ENCODE measurements at regions not wholly inside any gene's neighbourhood (a gene's known extent, or its start where the extent isn't known, plus 50 kb on each side); places are given as distances from the start of the nearest gene placed in this dataset.

GRCh38 chr12:90611048-90611447 is 343.9 kb downstream of the CCER1 start:
- no peak for TF ChIP-seq CTCF (IDR thresholded peaks at IDR 0.05; ENCODE audit: borderline replicate concordance, extremely low read depth, low read length, poor library complexity, severe bottlenecking)
- TF ChIP-seq EZH2 (IDR thresholded peaks at IDR 0.05; ENCODE audit: borderline replicate concordance, low read depth, low read length, severe bottlenecking), result no peak
- no peak overlapping the region for H3K4me3 ChIP-seq (ENCODE audit: low read depth in 1 of 2, low read length in 2 of 2)
- no peaks in the 10 kb centered on the region for H4K20me1 ChIP-seq (ENCODE audit: insufficient read depth, low read length)
- H3K27me3 ChIP-seq (ENCODE audit: insufficient read depth, low read length, poor library complexity), result no peaks in the 10 kb centered on the region
- H3K36me3 ChIP-seq (ENCODE audit: insufficient read depth, low read length), result no peaks in the 10 kb centered on the region
- ATAC-seq (ENCODE audit: insufficient read depth, low read depth), result no peak
- DNase-seq, result no peak
- no peak overlapping the region for H3K4me2 ChIP-seq (ENCODE audit: insufficient read depth, low read length)
- H3K79me2 ChIP-seq (ENCODE audit: insufficient read depth, low read length), result no peaks in the 10 kb centered on the region
- no peak overlapping the region for H2AFZ ChIP-seq (ENCODE audit: low read depth, low read length)
- no peaks in the 10 kb centered on the region for H3K4me1 ChIP-seq (ENCODE audit: insufficient read depth, low read length)
- no peak overlapping the region for H3K9ac ChIP-seq (ENCODE audit: low read depth, low read length)
- H3K27ac ChIP-seq (ENCODE audit: low read length), result no peak overlapping the region
- no peaks in the 10 kb centered on the region for H3K9me3 ChIP-seq (ENCODE audit: insufficient read depth, low read length, severe bottlenecking)

GRCh38 chr12:90593596-90594295 is 361.2 kb downstream of the CCER1 start:
- H3K9me3 ChIP-seq (ENCODE audit: insufficient read depth, low read length, severe bottlenecking), result no peaks in the 10 kb centered on the region
- no peak for TF ChIP-seq EZH2 (IDR thresholded peaks at IDR 0.05; ENCODE audit: borderline replicate concordance, low read depth, low read length, severe bottlenecking)
- no peak for TF ChIP-seq CTCF (IDR thresholded peaks at IDR 0.05; ENCODE audit: borderline replicate concordance, extremely low read depth, low read length, poor library complexity, severe bottlenecking)
- H3K27ac ChIP-seq (ENCODE audit: low read length), result no peak overlapping the region
- no peak overlapping the region for H3K4me3 ChIP-seq (ENCODE audit: low read depth in 1 of 2, low read length in 2 of 2)
- H2AFZ ChIP-seq (ENCODE audit: low read depth, low read length), result no peak overlapping the region
- DNase-seq (no peak), ATAC-seq (ENCODE audit: insufficient read depth, low read depth) (no peak)
- no peak overlapping the region for H3K4me2 ChIP-seq (ENCODE audit: insufficient read depth, low read length)
- no peaks in the 10 kb centered on the region for H3K27me3 ChIP-seq (ENCODE audit: insufficient read depth, low read length, poor library complexity)
- H3K4me1 ChIP-seq (ENCODE audit: insufficient read depth, low read length), result no peaks in the 10 kb centered on the region
- H4K20me1 ChIP-seq (ENCODE audit: insufficient read depth, low read length), result no peaks in the 10 kb centered on the region
- no peak overlapping the region for H3K9ac ChIP-seq (ENCODE audit: low read depth, low read length)
- H3K79me2 ChIP-seq (ENCODE audit: insufficient read depth, low read length), result no peaks in the 10 kb centered on the region
- H3K36me3 ChIP-seq (ENCODE audit: insufficient read depth, low read length), result no peaks in the 10 kb centered on the region

GRCh38 chr12:90589956-90590355 is 365.0 kb downstream of the CCER1 start:
- Histone ChIP-seq H3K27me3 (ENCODE audit: insufficient read depth, low read length, poor library complexity) (no peaks in the 10 kb centered on the region), H3K27ac (ENCODE audit: low read length) (no peak overlapping the region), H3K4me1 (ENCODE audit: insufficient read depth, low read length) (no peaks in the 10 kb centered on the region), H3K9ac (ENCODE audit: low read depth, low read length) (no peak overlapping the region), H3K9me3 (ENCODE audit: insufficient read depth, low read length, severe bottlenecking) (no peaks in the 10 kb centered on the region), H2AFZ (ENCODE audit: low read depth, low read length) (no peak overlapping the region), H4K20me1 (ENCODE audit: insufficient read depth, low read length) (no peaks in the 10 kb centered on the region), H3K36me3 (ENCODE audit: insufficient read depth, low read length) (no peaks in the 10 kb centered on the region), H3K4me2 (ENCODE audit: insufficient read depth, low read length) (no peak overlapping the region), H3K79me2 (ENCODE audit: insufficient read depth, low read length) (no peaks in the 10 kb centered on the region), H3K4me3 (ENCODE audit: low read depth in 1 of 2, low read length in 2 of 2) (no peak overlapping the region)
- ATAC-seq (ENCODE audit: insufficient read depth, low read depth), result no peak
- no peak for DNase-seq
- TF ChIP-seq EZH2 (IDR thresholded peaks at IDR 0.05; ENCODE audit: borderline replicate concordance, low read depth, low read length, severe bottlenecking) (no peak), CTCF (IDR thresholded peaks at IDR 0.05; ENCODE audit: borderline replicate concordance, extremely low read depth, low read length, poor library complexity, severe bottlenecking) (no peak)
